Activated CD4-positive, alpha-beta T cell treated with anti-CD3 and anti-CD28 coated beads, Interleukin-10, Interleukin-2, amounts not matched to agents 100 ng/mL and 50 ng/mL, durations not matched to agents 16 hours and 8 hours (primary cell): ENCODE measurements at regions not wholly inside any gene's neighbourhood (a gene's known extent, or its start where the extent isn't known, plus 50 kb on each side); places are given as distances from the start of the nearest gene placed in this dataset.
A peak's percentile ranks its signal among the peaks of the same experiment; 100 is the strongest.

Source experiments
- DNase-seq: peaks from one replicate; pipeline ENCODE4 v3.0.0-alpha.2; 2020

GRCh38 chr13:33520468-33520839 lies 234.9 kb upstream of the STARD13 start:
- no peak for DNase-seq

GRCh38 chr13:33524086-33524485 lies 238.5 kb upstream of the STARD13 start:
- no peak for DNase-seq

- no peak for DNase-seq
These were observed 240.2 kb upstream of the STARD13 start for GRCh38 chr13:33525763-33526162.

GRCh38 chr13:33526718-33527117 lies 241.2 kb upstream of the STARD13 start:
- DNase-seq: no peak

GRCh38 chr13:33528896-33529295 lies 243.3 kb upstream of the STARD13 start:
- no peak for DNase-seq

- DNase-seq: no peak
These were observed 245.9 kb upstream of the STARD13 start for GRCh38 chr13:33531484-33531883.

GRCh38 chr13:33535061-33535460 lies 249.5 kb upstream of the STARD13 start:
- DNase-seq: no peak

GRCh38 chr13:33536601-33537000 lies 251.0 kb upstream of the STARD13 start:
- DNase-seq: no peak

GRCh38 chr13:33537026-33537425 lies 251.5 kb upstream of the STARD13 start:
- no peak for DNase-seq

GRCh38 chr13:33537676-33538075 lies 252.1 kb upstream of the STARD13 start:
- DNase-seq: no peak

- no peak for DNase-seq
These were observed 255.9 kb upstream of the STARD13 start for GRCh38 chr13:33541456-33541855.

- DNase-seq: no peak
These were observed 256.4 kb upstream of the STARD13 start for GRCh38 chr13:33541962-33542308.

- DNase-seq: peak; percentile 98
These were observed 256.9 kb upstream of the STARD13 start for GRCh38 chr13:33542309-33543088.

GRCh38 chr13:33543089-33543459 lies 257.5 kb upstream of the STARD13 start:
- no peak for DNase-seq

- peak; percentile 18 for DNase-seq
These were observed 258.2 kb upstream of the STARD13 start for GRCh38 chr13:33543631-33544265.

- no peak for DNase-seq
These were observed 258.8 kb upstream of the STARD13 start for GRCh38 chr13:33544308-33544707.

- no peak for DNase-seq
These were observed 259.9 kb upstream of the STARD13 start for GRCh38 chr13:33545492-33545891.

GRCh38 chr13:33547035-33547434 lies 261.5 kb upstream of the STARD13 start:
- no peak for DNase-seq

- DNase-seq: no peak
These were observed 262.5 kb upstream of the STARD13 start for GRCh38 chr13:33548069-33548468.

- DNase-seq: no peak
These were observed 264.7 kb upstream of the STARD13 start for GRCh38 chr13:33550276-33550675.

- DNase-seq: no peak
These were observed 265.3 kb upstream of the STARD13 start for GRCh38 chr13:33550885-33551284.

GRCh38 chr13:33554919-33555791 lies 262.8 kb upstream of the RFC3 start:
- DNase-seq: peak; percentile 45

- no peak for DNase-seq
These were observed 261.1 kb upstream of the RFC3 start for GRCh38 chr13:33556828-33557227.

GRCh38 chr13:33560726-33561125 lies 257.2 kb upstream of the RFC3 start:
- no peak for DNase-seq
